ENCODE measurements at regions not wholly inside any gene's neighbourhood (a gene's known extent, or its start where the extent isn't known, plus 50 kb on each side); places are given as distances from the start of the nearest gene placed in this dataset.
"Not testable (repeated sequence)": the region's sequence is repeated elsewhere in the genome, so short reads cannot be mapped to it uniquely, and the experiment has no call there.

GRCh38 chr6:56749632-56750151 is 107.0 kb upstream of the DST start:
- no peak for DNase-seq (ENCODE audit: low read depth in 2 of 3, low spot score in 2 of 3)

GRCh38 chr6:56746767-56747504 is 104.2 kb upstream of the DST start:
- no peak for DNase-seq (ENCODE audit: low read depth in 2 of 3, low spot score in 2 of 3)

GRCh38 chr6:56745971-56746370 is 103.3 kb upstream of the DST start:
- DNase-seq (ENCODE audit: low read depth in 2 of 3, low spot score in 2 of 3): no peak

- no peak for DNase-seq (ENCODE audit: low read depth in 2 of 3, low spot score in 2 of 3)
Observed at GRCh38 chr6:56745081-56745480, 102.4 kb upstream of the DST start.

- no peak for DNase-seq (ENCODE audit: low read depth in 2 of 3, low spot score in 2 of 3)
Observed at GRCh38 chr6:56744528-56744927, 101.8 kb upstream of the DST start.

- no peak for DNase-seq (ENCODE audit: low read depth in 2 of 3, low spot score in 2 of 3)
Observed at GRCh38 chr6:56742122-56742791, 99.6 kb upstream of the DST start.

GRCh38 chr6:56741472-56741871 is 98.8 kb upstream of the DST start:
- DNase-seq (ENCODE audit: low read depth in 2 of 3, low spot score in 2 of 3): no peak

GRCh38 chr6:56739836-56740815 is 97.4 kb upstream of the DST start:
- no peak for DNase-seq (ENCODE audit: low read depth in 2 of 3, low spot score in 2 of 3)

GRCh38 chr6:56736804-56737203 is 94.1 kb upstream of the DST start:
- no peak for DNase-seq (ENCODE audit: low read depth in 2 of 3, low spot score in 2 of 3)

GRCh38 chr6:56734335-56734734 is 91.6 kb upstream of the DST start:
- no peak for DNase-seq (ENCODE audit: low read depth in 2 of 3, low spot score in 2 of 3)

GRCh38 chr6:56733211-56733697 is 90.6 kb upstream of the DST start:
- DNase-seq (ENCODE audit: low read depth in 2 of 3, low spot score in 2 of 3): no peak

GRCh38 chr6:56732517-56732916 is 89.8 kb upstream of the DST start:
- DNase-seq (ENCODE audit: low read depth in 2 of 3, low spot score in 2 of 3): no peak

- DNase-seq (ENCODE audit: low read depth in 2 of 3, low spot score in 2 of 3): no peak
Observed at GRCh38 chr6:56730663-56731529, 88.2 kb upstream of the DST start.

- no peak for DNase-seq (ENCODE audit: low read depth in 2 of 3, low spot score in 2 of 3)
Observed at GRCh38 chr6:56729719-56730118, 87.0 kb upstream of the DST start.

- not testable (repeated sequence) for DNase-seq (ENCODE audit: low read depth in 2 of 3, low spot score in 2 of 3)
Observed at GRCh38 chr6:56729166-56729565, 86.5 kb upstream of the DST start.

- no peak for DNase-seq (ENCODE audit: low read depth in 2 of 3, low spot score in 2 of 3)
Observed at GRCh38 chr6:56727097-56727850, 84.6 kb upstream of the DST start.

GRCh38 chr6:56725254-56725653 is 82.6 kb upstream of the DST start:
- no peak for DNase-seq (ENCODE audit: low read depth in 2 of 3, low spot score in 2 of 3)

- DNase-seq (ENCODE audit: low read depth in 2 of 3, low spot score in 2 of 3): no peak
Observed at GRCh38 chr6:56724455-56724854, 81.8 kb upstream of the DST start.

- DNase-seq (ENCODE audit: low read depth in 2 of 3, low spot score in 2 of 3): no peak
Observed at GRCh38 chr6:56720882-56721281, 78.2 kb upstream of the DST start.

GRCh38 chr6:56720202-56720601 is 77.5 kb upstream of the DST start:
- DNase-seq (ENCODE audit: low read depth in 2 of 3, low spot score in 2 of 3): not testable (repeated sequence)
